Liver (tissue), 8 donors: ENCODE measurements at regions not wholly inside any gene's neighbourhood (a gene's known extent, or its start where the extent isn't known, plus 50 kb on each side); places are given as distances from the start of the nearest gene placed in this dataset.

Experiments
- DNase-seq: peaks from one replicate; pipeline ENCODE4 v3.0.0-alpha.2; 2017; ENCODE audit warnings: low spot score
- H3K27ac ChIP-seq, 2 donors: one replicate each; pipeline ENCODE4 v1.7.0; 2013; ENCODE audit warnings: inconsistent platforms in 2 of 2, low read length in 2 of 2, control low read depth in 1 of 2, low read depth in 1 of 2, mild to moderate bottlenecking in 1 of 2
- H3K27me3 ChIP-seq, 4 donors: one replicate each; pipeline versions ENCODE4 v1.6.1 to v1.7.0; 2013; ENCODE audit warnings: low read length in 3 of 4, inconsistent platforms in 1 of 4, mild to moderate bottlenecking in 1 of 4, moderate library complexity in 1 of 4; ENCODE audit not compliant: control insufficient read depth in 4 of 4, insufficient read depth in 4 of 4
- H3K36me3 ChIP-seq, 4 donors: one replicate each; pipeline versions ENCODE4 v1.6.1 to v1.7.0; 2013; ENCODE audit warnings: low read length in 3 of 4, mild to moderate bottlenecking in 3 of 4, low read depth in 1 of 4, moderate library complexity in 1 of 4; ENCODE audit not compliant: control insufficient read depth in 4 of 4, insufficient read depth in 3 of 4
- H3K4me1 ChIP-seq, 4 donors: one replicate each; pipeline versions ENCODE4 v1.6.1 to v1.7.0; 2013; ENCODE audit warnings: low read length in 3 of 4, mild to moderate bottlenecking in 3 of 4, moderate library complexity in 1 of 4; ENCODE audit not compliant: control insufficient read depth in 4 of 4, insufficient read depth in 4 of 4
- H3K4me3 ChIP-seq, 3 donors: one replicate each; pipeline versions ENCODE4 v1.6.1 to v1.7.0; 2013; ENCODE audit warnings: low read length in 3 of 3, control low read depth in 1 of 3, low read depth in 1 of 3, mild to moderate bottlenecking in 1 of 3
- H3K9ac ChIP-seq, 2 donors: one replicate each; pipeline ENCODE4 v1.7.0; 2013; ENCODE audit warnings: low read length in 2 of 2, mild to moderate bottlenecking in 2 of 2, moderate library complexity in 2 of 2, control low read depth in 1 of 2, low read depth in 1 of 2
- H3K9me3 ChIP-seq, 4 donors: one replicate each; pipeline versions ENCODE4 v1.6.1 to v1.7.0; 2013; ENCODE audit warnings: low read length in 3 of 4; ENCODE audit not compliant: control insufficient read depth in 4 of 4
- ATF3 ChIP-seq: IDR thresholded peaks from 2 replicates; pipeline ENCODE4 v1.6.1; 2016; ENCODE audit warnings: antibody characterized with exemption
- CTCF ChIP-seq: fragments of 150-350 bp; IDR thresholded peaks from 2 replicates; pipeline ENCODE4 v1.5.1; 2017; ENCODE audit warnings: improper control_type of control experiment, low read depth, low read length; ENCODE audit not compliant: missing input control
- HNF4G ChIP-seq: IDR thresholded peaks from 2 replicates; pipeline ENCODE4 v1.6.1; 2016; ENCODE audit warnings: antibody characterized with exemption
- JUND ChIP-seq, 2 donors: IDR thresholded peaks; 2 replicates each; pipeline ENCODE4 v1.6.1; 2016; ENCODE audit warnings: antibody characterized with exemption in 2 of 2
- MAX ChIP-seq: IDR thresholded peaks from 2 replicates; pipeline ENCODE4 v1.6.1; 2016; ENCODE audit warnings: antibody characterized with exemption
- NR2F2 ChIP-seq: IDR thresholded peaks from 2 replicates; pipeline ENCODE4 v1.6.1; 2016; ENCODE audit warnings: antibody characterized with exemption
- RAD21 ChIP-seq, 2 donors: IDR thresholded peaks; 2 replicates each; pipeline ENCODE4 v1.6.1; 2016; ENCODE audit warnings: antibody characterized with exemption in 2 of 2, mild to moderate bottlenecking in 2 of 2
- RXRA ChIP-seq, 2 donors: IDR thresholded peaks; 2 replicates each; pipeline ENCODE4 v1.6.1; 2017 to 2018; ENCODE audit warnings: antibody characterized with exemption in 2 of 2, mild to moderate bottlenecking in 1 of 2
- SP1 ChIP-seq: IDR thresholded peaks from 2 replicates; pipeline ENCODE4 v1.6.1; 2018; ENCODE audit warnings: antibody characterized with exemption, mild to moderate bottlenecking
- YY1 ChIP-seq: IDR thresholded peaks from 2 replicates; pipeline ENCODE4 v1.6.1; 2016; ENCODE audit warnings: antibody characterized with exemption, mild to moderate bottlenecking
- WGBS: extraction: QIAGEN DNeasy Blood & Tissue Kit; methylation state at CpG from one replicate; pipeline ENCODE4 v1.1.7; 2013; 5-methylcytosine and 5-hydroxymethylcytosine counted together
- donor health status: healthy.
- donor health status: healthy.
- donor health status: healthy.
- donor health status: healthy.
- donor health status: healthy.

GRCh38 chr6:47098570-47098993 is 56.5 kb upstream of the ADGRF1 start:
- no peaks in the 10 kb centered on the region for H3K36me3 ChIP-seq
- WGBS: 73% methylated on average over 6 of the region's 6 CpGs
- no peak for DNase-seq
- H3K27ac ChIP-seq: no peak overlapping the region
- H3K4me3 ChIP-seq: no peak overlapping the region
- no peak for TF ChIP-seq MAX
- peak; percentile 68 for TF ChIP-seq NR2F2
- peak in 1 of 2 donors; percentile 21 for TF ChIP-seq JUND (IDR thresholded peaks at IDR 0.05)
- TF ChIP-seq YY1: no peak
- no peak overlapping the region for H3K9ac ChIP-seq
- no peaks in the 10 kb centered on the region for H3K27me3 ChIP-seq
- no peaks in the 10 kb centered on the region for H3K9me3 ChIP-seq
- no peaks in the 10 kb centered on the region for H3K4me1 ChIP-seq

GRCh38 chr6:47097092-47097945 is 55.2 kb upstream of the ADGRF1 start:
- TF ChIP-seq RAD21 (IDR thresholded peaks at IDR 0.05) (peak; percentile 94 to 96), CTCF (peak; percentile 74), NR2F2 (peak; percentile 44), ATF3 (no peak), RXRA (IDR thresholded peaks at IDR 0.05) (peak in 1 of 2 donors; percentile 25)
- DNase-seq: peak; percentile 45
- H3K9me3 ChIP-seq: no peaks in the 10 kb centered on the region
- H3K4me1 ChIP-seq: no peaks in the 10 kb centered on the region
- no peak overlapping the region for H3K4me3 ChIP-seq
- no peak overlapping the region for H3K9ac ChIP-seq
- WGBS: 39% methylated on average over 8 of the region's 8 CpGs
- H3K36me3 ChIP-seq: no peaks in the 10 kb centered on the region
- no peaks in the 10 kb centered on the region for H3K27me3 ChIP-seq
- no peak overlapping the region for H3K27ac ChIP-seq

GRCh38 chr6:47096211-47096895 is 54.2 kb upstream of the ADGRF1 start:
- Histone ChIP-seq H3K4me1 (no peaks in the 10 kb centered on the region), H3K36me3 (no peaks in the 10 kb centered on the region), H3K4me3 (no peak overlapping the region), H3K27me3 (no peaks in the 10 kb centered on the region), H3K9ac (no peak overlapping the region), H3K27ac (no peak overlapping the region), H3K9me3 (no peaks in the 10 kb centered on the region)
- DNase-seq: no peak
- 79% methylated on average over 9 of the region's 9 CpGs for whole genome bisulfite sequencing
- TF ChIP-seq SP1 (no peak), RAD21 (IDR thresholded peaks at IDR 0.05) (no peak), MAX (no peak), CTCF (no peak), HNF4G (no peak), YY1 (no peak)
